A673 (cell line): ENCODE measurements at regions not wholly inside any gene's neighbourhood (a gene's known extent, or its start where the extent isn't known, plus 50 kb on each side); places are given as distances from the start of the nearest gene placed in this dataset.

Source experiments
- CTCF ChIP-seq: fragments of 300-800, 200-600 bp; sonication (generic); conservative IDR thresholded peaks from 2 replicates; pipeline ENCODE4 v1.5.1; 2017; ENCODE audit warnings: low read depth, mild to moderate bottlenecking, antibody characterized with exemption, low read length, moderate library complexity, mixed read lengths
- EZH2 ChIP-seq: fragments of 200-600 bp; sonication (generic); IDR thresholded peaks from 2 replicates; pipeline ENCODE4 v1.6.1; 2017; ENCODE audit warnings: borderline replicate concordance, low read depth, mild to moderate bottlenecking, mixed read lengths, antibody characterized with exemption, low read length; ENCODE audit not compliant: poor library complexity, severe bottlenecking

GRCh38 chr7:113314594-113314993 lies 196.2 kb upstream of the SMIM30 start:
- no peak for TF ChIP-seq CTCF
- TF ChIP-seq EZH2 = no peak
